ENCODE measurements at regions not wholly inside any gene's neighbourhood (a gene's known extent, or its start where the extent isn't known, plus 50 kb on each side); places are given as distances from the start of the nearest gene placed in this dataset.

GRCh38 chr2:167880415-167880814 is 367.0 kb downstream of the STK39 start:
- no peak for TF ChIP-seq CTCF (IDR thresholded peaks at IDR 0.05)
- no peak for TF ChIP-seq POLR2A (IDR thresholded peaks at IDR 0.05)
